HepG2 (cell line): ENCODE measurements at regions not wholly inside any gene's neighbourhood (a gene's known extent, or its start where the extent isn't known, plus 50 kb on each side); places are given as distances from the start of the nearest gene placed in this dataset.

Experiments used
- ATAC-seq: fragments of 200-7000 bp; cut with Tn5 transposase; 3 replicates; pipeline ENCODE4 v1.9.1; 2020; ENCODE audit warnings: mild to moderate bottlenecking, moderate library complexity
- BruUV-seq: library from RNA; stranded (reverse); fragments of 400-500 nt; replicated peaks from 2 replicates; lab custom pipeline; 2021; lab: Mats Ljungman, UMichigan
- CTCF ChIA-PET: fragments of 300-600 bp; formaldehyde crosslinking; extraction: SDS; loops from one replicate; lab custom pipeline; 2021; ENCODE audit warnings: low total read pairs, inconsistent platforms, low intra/inter-chr PET ratio; lab: Yijun Ruan, JAX
- POLR2A ChIA-PET: fragments of 350-600 bp; sonication (Branson Sonifier 250); formaldehyde crosslinking; loops from one replicate; lab custom pipeline; 2020; ENCODE audit warnings: antibody characterized with exemption, inconsistent platforms; lab: Yijun Ruan, JAX
- DNase-seq: peaks from one replicate; pipeline ENCODE4 v3.0.0-alpha.2; 2015; ENCODE audit warnings: low spot score
- FAIRE-seq: peaks from 3 replicates; lab custom pipeline; 2011; peaks lifted over from hg19 to GRCh38; lab: Jason Lieb, UNC
- H2AFZ ChIP-seq: one replicate; pipeline ENCODE4 v1.6.1; 2011; ENCODE audit warnings: low read length, inconsistent platforms
- H3K27ac ChIP-seq: fragments of 300-600 bp; 3 replicates; pipeline ENCODE4 v1.8.0; 2011; ENCODE audit warnings: mixed run types, mild to moderate bottlenecking, mixed read lengths, low read length, inconsistent platforms; ENCODE audit not compliant: insufficient read depth; ENCODE audit errors: extremely low read length
- H3K27me3 ChIP-seq, 2 experiments: fragments of 200-600 bp in 1 of 2; 2 replicates in 1 of 2; 3 replicates in 1 of 2; pipeline versions ENCODE4 v1.6.0 to v1.8.0; 2011; ENCODE audit warnings: low read length in 2 of 2, mild to moderate bottlenecking in 2 of 2, moderate library complexity in 2 of 2, inconsistent platforms in 1 of 2; ENCODE audit not compliant: insufficient read depth in 2 of 2, control insufficient read depth in 1 of 2
- H3K36me3 ChIP-seq, 2 experiments: fragments of 200-600 bp in 1 of 2; replicated peaks in 1 of 2; 2 replicates in 1 of 2; 3 replicates in 1 of 2; pipeline versions ENCODE4 v1.5.1 to v1.8.0; 2011; ENCODE audit warnings: low read length in 2 of 2, inconsistent platforms in 1 of 2; ENCODE audit not compliant: insufficient read depth in 2 of 2, control insufficient read depth in 1 of 2
- H3K4me1 ChIP-seq: 2 replicates; pipeline ENCODE4 v1.5.1; 2012; ENCODE audit warnings: low read length, inconsistent platforms; ENCODE audit not compliant: insufficient read depth
- H3K4me2 ChIP-seq: 2 replicates; pipeline ENCODE4 v1.6.0; 2011; ENCODE audit warnings: low read depth, low read length, inconsistent platforms
- H3K4me3 ChIP-seq, 3 experiments: fragments of 200-600 bp in 1 of 3; sonication (generic), shearing (Covaris generic) in 1 of 3; replicated peaks in 1 of 3; 2 replicates each; pipeline ENCODE4 v1.5.1; 2011 to 2016; ENCODE audit warnings: low read length in 3 of 3, inconsistent platforms in 2 of 3, low read depth in 2 of 3, mild to moderate bottlenecking in 2 of 3, control low read depth in 1 of 3, mixed read lengths in 1 of 3; ENCODE audit not compliant: insufficient read depth in 1 of 3
- H3K79me2 ChIP-seq: one replicate; pipeline ENCODE4 v1.6.1; 2011; ENCODE audit warnings: low read length, inconsistent platforms; ENCODE audit not compliant: insufficient read depth
- H3K9ac ChIP-seq: 2 replicates; pipeline ENCODE4 v1.6.0; 2011; ENCODE audit warnings: mild to moderate bottlenecking, low read depth, low read length, inconsistent platforms; ENCODE audit not compliant: insufficient read depth
- H3K9me3 ChIP-seq: 2 replicates; pipeline ENCODE4 v1.5.1; 2012; ENCODE audit warnings: mild to moderate bottlenecking, low read length
- H4K20me1 ChIP-seq: 2 replicates; pipeline ENCODE4 v1.6.0; 2011; ENCODE audit warnings: inconsistent platforms, mild to moderate bottlenecking, low read length, moderate library complexity; ENCODE audit not compliant: insufficient read depth
- ELF3 ChIP-seq: IDR thresholded peaks from 2 replicates; pipeline ENCODE4 v1.6.1; 2016; ENCODE audit warnings: missing genetic modification reagents, missing compliant biosample characterization
- NFIC ChIP-seq: IDR thresholded peaks from 2 replicates; pipeline ENCODE4 v1.6.1; 2012; ENCODE audit warnings: mild to moderate bottlenecking, low read length, inconsistent platforms
- PCBP1 ChIP-seq: fragments of 200-400 bp; formaldehyde crosslinking; IDR thresholded peaks from 2 replicates; pipeline ENCODE4 v1.6.1; 2017; ENCODE audit warnings: mild to moderate bottlenecking, low read depth, low read length, borderline replicate concordance
- SNAI1 ChIP-seq: sonication (generic); formaldehyde crosslinking; IDR thresholded peaks from 2 replicates; pipeline ENCODE4 v1.5.0; 2020; ENCODE audit warnings: mild to moderate bottlenecking, missing genetic modification reagents, borderline replicate concordance
- SOX6 ChIP-seq, 2 experiments: fragments of 450-650 bp in 1 of 2; sonication (generic) in 1 of 2; formaldehyde crosslinking in 1 of 2; IDR thresholded peaks; 2 replicates each; pipeline versions ENCODE4 v1.4.0 to v1.6.1; 2017 to 2020; ENCODE audit warnings: antibody characterized with exemption in 1 of 2, mild to moderate bottlenecking in 1 of 2, missing genetic modification reagents in 1 of 2
- TCF7 ChIP-seq: sonication (generic); IDR thresholded peaks from 2 replicates; pipeline ENCODE4 v1.6.1; 2016; ENCODE audit warnings: antibody characterized with exemption, low read depth
- TP53 ChIP-seq: sonication (generic); formaldehyde crosslinking; conservative IDR thresholded peaks from 2 replicates; pipeline ENCODE4 v1.4.0; 2020; ENCODE audit warnings: missing genetic modification reagents
- ZFP36L1 ChIP-seq: sonication (generic); formaldehyde crosslinking; IDR thresholded peaks from 2 replicates; pipeline ENCODE4 v1.8.0; 2022; ENCODE audit warnings: mild to moderate bottlenecking, missing genetic modification reagents, moderate library complexity
- ZNF230 ChIP-seq: sonication (generic); formaldehyde crosslinking; IDR thresholded peaks from 2 replicates; pipeline ENCODE4 v1.4.0; 2020; ENCODE audit warnings: mild to moderate bottlenecking, missing genetic modification reagents
- ZNF251 ChIP-seq: sonication (generic); formaldehyde crosslinking; IDR thresholded peaks from 2 replicates; pipeline ENCODE4 v1.9.0; 2021; ENCODE audit warnings: mild to moderate bottlenecking, missing genetic modification reagents
- ZNF33B ChIP-seq: sonication (generic); formaldehyde crosslinking; IDR thresholded peaks from 2 replicates; pipeline ENCODE4 v1.5.1; 2020; ENCODE audit warnings: mild to moderate bottlenecking, missing genetic modification reagents
- ZNF850 ChIP-seq: sonication (generic); formaldehyde crosslinking; conservative IDR thresholded peaks from 2 replicates; pipeline ENCODE4 v1.9.0; 2021; ENCODE audit warnings: mild to moderate bottlenecking, missing genetic modification reagents
- ZSCAN30 ChIP-seq: sonication (generic); formaldehyde crosslinking; IDR thresholded peaks from 2 replicates; pipeline ENCODE4 v1.5.0; 2020; ENCODE audit warnings: mild to moderate bottlenecking, missing genetic modification reagents
- WGBS: methylation state at CpG from one replicate; pipeline ENCODE4 v1.1.6; 2017; ENCODE audit warnings: low lambda C conversion rate; 5-methylcytosine and 5-hydroxymethylcytosine counted together
- in situ Hi-C: cut with HindIII; loops from 2 replicates; pipeline ENCODE4 v1.10.0; 2017; ENCODE audit warnings: low pct_unique_long_range_greater_than_20kb; ENCODE audit not compliant: extremely low pct_ligation_motif_present
- intact Hi-C: fragments of 100-400 bp; cut with micrococcal nuclease; formaldehyde crosslinking; loops from one replicate; pipeline ENCODE4 v1.10.0; 2022; ENCODE audit not compliant: unreplicated experiment

- WGBS: 35% methylated on average over 11 of the region's 11 CpGs
- Histone ChIP-seq H3K4me2 (no peak overlapping the region), H3K27ac (no peak overlapping the region), H3K36me3 (no peaks in the 10 kb centered on the region), H4K20me1 (no peaks in the 10 kb centered on the region), H3K9me3 (no peaks in the 10 kb centered on the region), H3K79me2 (no peaks in the 10 kb centered on the region), H3K27me3 (peaks cover 4 to 22% of the 10 kb centered on the region in 2 experiments; a peak in 3 of 5 replicates), H3K4me1 (peaks cover 8% of the 10 kb centered on the region; the same call in 1 of the 2 replicates), H2AFZ (no peak overlapping the region), H3K9ac (no peak overlapping the region), H3K4me3 (no peak overlapping the region)
- ATAC-seq: peak; percentile 11; the same call in 1 of the 3 replicates
- in situ Hi-C loops (loop anchor here (5.0 kb wide), 1 partner anchor 164 kb away; the partner anchor contains the start of gene IL6), intact Hi-C loops (loop anchor here (10.0 kb wide), 1 partner anchor 301 kb away; no protein-coding TSS in a partner anchor)
- TF ChIP-seq NFIC: no peak
- no peak for TF ChIP-seq TP53 (CRISPR knock-in tag)
- ChIA-PET CTCF (no interaction called here), POLR2A (no interaction called here)
- no peak for FAIRE-seq
- DNase-seq: no peak
- BruUV-seq: no TSS peak
Measured at GRCh38 chr7:22563621-22564241, 63.7 kb upstream of the STEAP1B start.

- DNase-seq (no peak), ATAC-seq (no peak), FAIRE-seq (no peak)
- in situ Hi-C loops (loop anchor here (5.0 kb wide), 1 partner anchor 164 kb away; the partner anchor contains the start of gene IL6), intact Hi-C loops (loop anchor here (10.0 kb wide), 1 partner anchor 302 kb away; no protein-coding TSS in a partner anchor)
- no peaks in the 10 kb centered on the region for H4K20me1 ChIP-seq
- no peaks in the 10 kb centered on the region for H3K79me2 ChIP-seq
- CTCF ChIA-PET: no interaction called here
- no peak overlapping the region for H3K9ac ChIP-seq
- peaks cover 4 to 16% of the 10 kb centered on the region in 2 experiments; a peak in 3 of 5 replicates for H3K27me3 ChIP-seq
- no TSS peak for BruUV-seq
- WGBS: 12% methylated on average over 8 of the region's 10 CpGs
- POLR2A ChIA-PET: no interaction called here
- no peak overlapping the region for H2AFZ ChIP-seq
- H3K36me3 ChIP-seq: no peaks in the 10 kb centered on the region
- H3K4me3 ChIP-seq: no peak overlapping the region
- H3K4me2 ChIP-seq: no peak overlapping the region
- peaks cover 8% of the 10 kb centered on the region; the same call in 1 of the 2 replicates for H3K4me1 ChIP-seq
- no peak overlapping the region for H3K27ac ChIP-seq
- H3K9me3 ChIP-seq: no peaks in the 10 kb centered on the region
- TF ChIP-seq SOX6 (IDR thresholded peaks at IDR 0.05) (no peak), SOX6 (CRISPR knock-in tag; IDR thresholded peaks at IDR 0.05) (no peak), SNAI1 (CRISPR knock-in tag) (no peak), ZSCAN30 (CRISPR knock-in tag) (no peak), ZNF230 (CRISPR knock-in tag) (no peak), ZNF251 (CRISPR knock-in tag) (no peak), ELF3 (CRISPR knock-in tag) (no peak), TCF7 (no peak), ZFP36L1 (CRISPR knock-in tag) (no peak), PCBP1 (no peak), ZNF850 (CRISPR knock-in tag) (no peak), ZNF33B (CRISPR knock-in tag) (no peak)
Measured at GRCh38 chr7:22563032-22563501, 63.1 kb upstream of the STEAP1B start.
